ENCODE measurements at regions not wholly inside any gene's neighbourhood (a gene's known extent, or its start where the extent isn't known, plus 50 kb on each side); places are given as distances from the start of the nearest gene placed in this dataset.

DNA sequence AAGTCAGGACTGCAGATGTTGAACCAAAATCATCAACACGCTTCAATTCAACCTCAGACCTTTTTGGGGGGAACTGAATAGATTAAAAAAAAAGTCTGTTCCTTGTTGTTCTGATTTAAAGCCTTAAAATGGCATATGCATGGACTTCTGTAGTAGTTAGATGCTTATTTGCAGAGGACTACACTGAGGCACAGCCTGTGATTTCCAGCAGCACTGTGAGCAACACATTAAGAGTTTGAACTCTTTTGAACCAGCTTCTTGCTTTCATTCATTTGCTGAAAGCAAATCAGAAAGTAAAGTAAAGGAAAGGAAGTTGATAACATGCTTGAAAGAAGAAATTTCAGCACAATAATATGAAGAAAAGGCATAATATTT lies 60.7 kb upstream of the DMAC1 start:
- no peak for TF ChIP-seq EZH2 (IDR thresholded peaks at IDR 0.05; ENCODE audit: insufficient read depth, poor library complexity, severe bottlenecking)
- TF ChIP-seq EZH2phosphoT487 (IDR thresholded peaks at IDR 0.05; ENCODE audit: insufficient read depth, low read depth): no peak
